DND-41 (cell line): ENCODE measurements at regions not wholly inside any gene's neighbourhood (a gene's known extent, or its start where the extent isn't known, plus 50 kb on each side); places are given as distances from the start of the nearest gene placed in this dataset.

Experiments
- ATAC-seq: fragments of 200-7000 bp; cut with Tn5 transposase; 3 replicates; pipeline ENCODE4 v1.9.1; 2021; ENCODE audit warnings: low read depth; ENCODE audit not compliant: insufficient read depth
- DNase-seq: peaks from one replicate; pipeline ENCODE4 v3.0.0-alpha.2; 2020
- H2AFZ ChIP-seq: 2 replicates; pipeline ENCODE4 v1.6.0; 2012; ENCODE audit warnings: low read depth, low read length
- H3K27ac ChIP-seq: 2 replicates; pipeline ENCODE4 v1.5.1; 2012; ENCODE audit warnings: low read length, inconsistent platforms
- H3K27me3 ChIP-seq: fragments of 200-600 bp; sonication (generic); 2 replicates; pipeline ENCODE4 v1.6.0; 2012; ENCODE audit warnings: low read length, mild to moderate bottlenecking, inconsistent platforms; ENCODE audit not compliant: insufficient read depth, poor library complexity
- H3K36me3 ChIP-seq: 2 replicates; pipeline ENCODE4 v1.5.1; 2012; ENCODE audit warnings: low read length, inconsistent platforms; ENCODE audit not compliant: insufficient read depth
- H3K4me1 ChIP-seq: 2 replicates; pipeline ENCODE4 v1.5.1; 2012; ENCODE audit warnings: mild to moderate bottlenecking, low read length; ENCODE audit not compliant: insufficient read depth
- H3K4me2 ChIP-seq: 2 replicates; pipeline ENCODE4 v1.6.0; 2012; ENCODE audit warnings: mild to moderate bottlenecking, moderate library complexity, low read length, inconsistent platforms; ENCODE audit not compliant: insufficient read depth
- H3K4me3 ChIP-seq, 2 experiments: fragments of 200-600 bp in 1 of 2; shearing (Covaris generic) in 1 of 2; 2 replicates each; pipeline ENCODE4 v1.5.1; 2012 to 2016; ENCODE audit warnings: inconsistent platforms in 2 of 2, low read length in 2 of 2, mild to moderate bottlenecking in 2 of 2, low read depth in 1 of 2, moderate library complexity in 1 of 2
- H3K79me2 ChIP-seq: 2 replicates; pipeline ENCODE4 v1.6.0; 2012; ENCODE audit warnings: low read length, inconsistent platforms; ENCODE audit not compliant: insufficient read depth
- H3K9ac ChIP-seq: 2 replicates; pipeline ENCODE4 v1.6.0; 2012; ENCODE audit warnings: low read depth, mild to moderate bottlenecking, inconsistent platforms, low read length, moderate library complexity
- H3K9me3 ChIP-seq: 2 replicates; pipeline ENCODE4 v1.5.1; 2012; ENCODE audit warnings: low read length, moderate library complexity, mild to moderate bottlenecking, inconsistent platforms; ENCODE audit not compliant: insufficient read depth, severe bottlenecking
- H4K20me1 ChIP-seq: 2 replicates; pipeline ENCODE4 v1.6.0; 2012; ENCODE audit warnings: low read length; ENCODE audit not compliant: insufficient read depth
- CTCF ChIP-seq: IDR thresholded peaks from 2 replicates; pipeline ENCODE4 v1.5.1; 2012; ENCODE audit warnings: borderline replicate concordance, low read length, moderate library complexity, mild to moderate bottlenecking; ENCODE audit not compliant: poor library complexity, severe bottlenecking; ENCODE audit errors: extremely low read depth
- EZH2 ChIP-seq: IDR thresholded peaks from 3 replicates; pipeline ENCODE4 v1.6.1; 2012; ENCODE audit warnings: borderline replicate concordance, low read depth, mild to moderate bottlenecking, moderate library complexity, low read length, inconsistent platforms; ENCODE audit not compliant: severe bottlenecking

- no peaks in the 10 kb centered on the region for H3K36me3 ChIP-seq
- no peak overlapping the region for H2AFZ ChIP-seq
- no peaks in the 10 kb centered on the region for H3K79me2 ChIP-seq
- TF ChIP-seq EZH2: no peak
- TF ChIP-seq CTCF: no peak
- H3K9ac ChIP-seq: no peak overlapping the region
- no peaks in the 10 kb centered on the region for H3K4me1 ChIP-seq
- no peak overlapping the region for H3K27ac ChIP-seq
- H3K4me3 ChIP-seq: no peak overlapping the region
- ATAC-seq (no peak), DNase-seq (no peak)
- no peaks in the 10 kb centered on the region for H3K9me3 ChIP-seq
- H3K27me3 ChIP-seq: no peaks in the 10 kb centered on the region
- H3K4me2 ChIP-seq: no peak overlapping the region
- no peaks in the 10 kb centered on the region for H4K20me1 ChIP-seq
These were observed 90.5 kb upstream of the RFC3 start for GRCh38 chr13:33727297-33728083.

- no peak overlapping the region for H2AFZ ChIP-seq
- H3K79me2 ChIP-seq: no peaks in the 10 kb centered on the region
- no peak for TF ChIP-seq CTCF
- no peak for TF ChIP-seq EZH2
- H3K4me1 ChIP-seq: no peaks in the 10 kb centered on the region
- ATAC-seq: no peak
- no peak overlapping the region for H3K4me3 ChIP-seq
- H4K20me1 ChIP-seq: no peaks in the 10 kb centered on the region
- H3K9me3 ChIP-seq: no peaks in the 10 kb centered on the region
- H3K4me2 ChIP-seq: no peak overlapping the region
- H3K9ac ChIP-seq: no peak overlapping the region
- no peaks in the 10 kb centered on the region for H3K27me3 ChIP-seq
- no peaks in the 10 kb centered on the region for H3K36me3 ChIP-seq
- DNase-seq: no peak
- H3K27ac ChIP-seq: no peak overlapping the region
These were observed 89.5 kb upstream of the RFC3 start for GRCh38 chr13:33728271-33729037.

GRCh38 chr13:33730147-33730546, 87.8 kb upstream of the RFC3 start:
- H2AFZ ChIP-seq: no peak overlapping the region
- no peak overlapping the region for H3K27ac ChIP-seq
- H3K4me2 ChIP-seq: no peak overlapping the region
- H3K9ac ChIP-seq: no peak overlapping the region
- DNase-seq (no peak), ATAC-seq (no peak)
- no peaks in the 10 kb centered on the region for H3K36me3 ChIP-seq
- no peak overlapping the region for H3K4me3 ChIP-seq
- no peaks in the 10 kb centered on the region for H3K4me1 ChIP-seq
- no peaks in the 10 kb centered on the region for H4K20me1 ChIP-seq
- no peaks in the 10 kb centered on the region for H3K9me3 ChIP-seq
- H3K79me2 ChIP-seq: no peaks in the 10 kb centered on the region
- H3K27me3 ChIP-seq: no peaks in the 10 kb centered on the region
- TF ChIP-seq CTCF (no peak), EZH2 (no peak)
